HG03045 (cell line): ENCODE measurements at regions not wholly inside any gene's neighbourhood (a gene's known extent, or its start where the extent isn't known, plus 50 kb on each side); places are given as distances from the start of the nearest gene placed in this dataset.

Experiments
- ATAC-seq: cut with Tn5 transposase; IDR thresholded peaks from one replicate; pipeline ENCODE4 v1.9.1; 2021; ENCODE audit warnings: mild to moderate bottlenecking, moderate library complexity; ENCODE audit not compliant: unreplicated experiment

DNA sequence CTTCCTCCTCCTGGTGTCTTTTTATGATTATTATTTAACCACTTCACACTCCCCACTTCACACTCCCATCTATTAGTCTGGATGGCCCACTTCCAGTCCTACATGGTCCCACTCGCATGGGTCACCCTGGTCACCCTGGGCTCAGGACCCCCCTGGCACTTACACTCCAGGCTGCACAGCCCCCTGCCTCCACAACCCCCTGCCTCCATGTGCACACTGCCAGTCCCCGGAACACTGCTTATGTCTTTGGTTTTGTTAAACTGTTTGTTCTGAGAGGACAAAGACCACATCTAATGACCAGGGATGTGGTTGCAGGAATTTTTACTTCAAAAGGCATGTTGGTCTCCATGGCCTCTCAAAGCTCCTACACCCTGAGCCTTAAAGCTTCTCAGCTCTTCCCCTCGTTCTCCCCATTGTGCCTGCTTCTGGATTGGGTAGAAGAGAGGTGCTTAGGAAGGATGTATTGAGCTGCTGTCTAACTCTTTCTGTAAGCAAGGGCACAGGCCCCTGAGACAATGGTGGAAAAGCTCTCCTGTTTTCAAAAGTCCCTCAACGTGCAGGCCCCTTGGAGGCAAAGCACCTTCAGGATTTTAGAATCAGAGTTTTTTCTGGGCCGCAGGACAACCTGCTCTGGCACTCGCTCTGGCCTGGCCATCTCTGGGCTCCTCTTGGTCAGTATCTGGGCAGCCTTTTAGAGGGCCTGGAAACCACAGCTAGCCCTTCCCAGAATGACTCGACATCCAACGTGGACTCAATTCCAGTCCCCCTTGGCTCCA, 150.0 kb upstream of the HAAO start:
- ATAC-seq: no peak

DNA sequence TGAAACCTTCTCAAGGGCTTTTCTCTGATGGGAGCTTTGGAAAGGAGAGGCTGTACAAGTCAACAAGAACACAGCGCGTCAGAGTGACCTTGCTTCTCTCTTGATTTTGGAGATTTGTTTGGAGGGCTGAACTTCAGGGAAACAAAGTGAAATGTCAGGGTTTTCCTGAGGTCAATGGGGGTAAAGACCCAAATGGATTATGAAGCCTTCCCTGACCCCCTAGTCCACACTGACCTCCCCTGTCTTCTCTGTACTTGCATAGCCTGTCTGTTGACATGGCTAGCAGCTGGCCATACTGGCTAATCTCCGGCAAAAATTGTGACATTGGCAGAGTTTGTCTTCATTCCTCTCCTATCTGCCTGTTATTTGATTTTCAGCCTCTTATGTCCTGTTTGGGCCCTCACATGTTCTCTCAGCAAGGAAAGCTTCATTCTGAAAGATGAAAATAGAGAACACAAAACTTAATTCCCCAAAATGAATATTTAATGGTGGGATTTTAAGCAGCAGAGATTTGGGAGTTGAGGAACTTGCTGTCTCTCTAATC, 149.3 kb upstream of the HAAO start:
- ATAC-seq: no peak

DNA sequence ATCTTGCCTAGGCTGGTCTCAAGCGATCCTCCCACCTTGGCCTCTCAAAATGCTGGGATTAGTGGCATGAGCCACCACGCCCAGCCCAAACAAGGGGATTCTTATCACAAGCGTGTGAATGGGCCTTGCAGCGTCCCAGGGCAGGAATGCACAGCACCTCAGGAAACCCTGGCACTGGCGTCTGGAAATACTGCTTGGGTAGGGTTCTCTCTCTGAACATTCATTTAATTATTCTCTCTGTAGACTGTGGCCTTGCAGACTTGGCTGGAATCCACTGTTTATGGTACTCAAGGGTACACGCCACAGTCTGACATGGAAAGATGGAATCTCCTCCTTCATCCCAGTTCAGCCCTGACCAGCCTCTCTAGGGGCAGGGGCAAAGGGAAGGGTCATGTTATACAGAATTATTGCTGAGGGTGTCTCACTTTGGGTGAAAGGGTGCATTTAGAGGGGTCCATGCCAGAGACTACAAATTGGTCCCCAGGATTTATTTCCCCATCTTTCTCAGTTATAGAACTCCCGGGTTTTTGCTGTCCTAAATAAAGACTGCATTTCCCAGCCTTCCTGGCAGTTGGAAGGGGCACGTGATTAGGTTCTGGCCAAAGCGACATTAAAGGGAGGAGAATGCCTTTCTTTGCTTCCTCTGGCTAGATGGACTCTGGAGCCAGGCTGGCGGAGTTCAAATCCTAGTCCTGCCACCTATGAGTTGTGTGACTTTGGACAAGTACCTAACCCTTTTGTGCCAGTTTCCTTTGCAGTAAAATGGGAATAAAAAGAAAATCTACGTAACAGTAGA, 147.2 kb upstream of the HAAO start:
- no peak for ATAC-seq

DNA sequence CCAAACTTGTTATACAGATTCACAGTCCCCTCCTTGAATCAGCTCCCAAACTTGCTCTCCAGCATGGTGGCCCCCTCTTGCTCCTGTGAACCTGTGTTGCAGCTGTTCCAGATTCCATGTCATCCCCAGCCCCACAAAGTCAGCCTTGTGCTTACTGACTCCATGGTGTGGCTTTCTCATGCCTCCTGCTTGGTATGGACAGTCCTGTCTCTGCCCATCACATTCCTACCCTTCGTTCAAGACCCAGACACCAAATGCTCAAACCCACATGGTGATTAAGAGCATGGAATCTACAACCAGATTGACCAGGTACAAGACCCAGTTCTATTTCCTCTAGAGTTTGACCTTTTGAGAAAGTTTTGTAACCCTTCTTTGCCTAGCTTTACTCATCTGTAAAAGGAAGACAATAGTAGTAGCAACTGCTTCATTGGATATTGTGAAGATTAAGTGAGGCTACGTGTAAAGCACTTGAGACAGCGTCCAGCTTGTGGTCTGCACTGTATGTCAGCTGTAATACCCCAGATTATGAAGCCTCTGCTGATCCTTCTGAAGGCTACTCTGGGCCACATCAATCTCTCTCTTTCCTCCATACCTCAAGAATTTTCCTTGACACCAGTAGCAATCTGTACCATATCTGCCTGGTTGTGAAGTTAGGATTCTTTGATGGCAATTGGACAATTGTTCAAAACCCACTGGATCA, 146.4 kb upstream of the HAAO start:
- no peak for ATAC-seq

DNA sequence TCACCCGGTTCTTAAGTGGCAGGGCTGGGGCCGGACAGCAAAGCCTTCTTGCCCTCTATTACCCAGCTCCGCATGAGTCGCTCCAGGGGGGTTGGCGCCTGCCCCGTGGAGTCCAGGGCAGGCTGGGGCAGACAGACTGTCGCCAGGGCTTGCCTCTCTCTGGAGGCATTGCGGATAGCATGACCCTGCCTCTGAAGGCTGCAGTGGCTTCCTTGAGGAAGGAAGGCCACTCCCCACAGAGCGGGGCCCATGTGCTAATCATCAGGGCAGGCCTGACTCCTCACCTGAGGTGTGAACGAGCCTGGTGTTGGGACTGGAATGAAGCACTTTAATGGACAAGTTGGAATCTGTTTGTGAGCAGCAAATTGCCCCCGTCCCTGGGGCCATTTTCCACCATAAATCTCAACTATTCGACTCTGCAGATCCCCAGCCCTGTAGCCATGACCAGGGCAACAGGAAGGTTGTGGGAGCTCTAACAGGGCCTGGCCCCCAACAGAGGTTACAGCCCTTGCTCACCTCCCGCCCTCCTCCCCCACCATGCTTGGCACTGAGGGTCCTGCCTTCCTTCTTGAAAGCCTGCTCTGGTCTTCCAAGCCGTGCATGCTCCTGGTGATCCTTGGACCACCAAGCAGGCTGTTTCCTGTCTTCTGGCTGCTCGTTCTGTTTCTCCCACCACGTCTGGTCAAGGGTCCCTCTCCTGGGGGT, 144.9 kb upstream of the HAAO start:
- ATAC-seq: no peak

DNA sequence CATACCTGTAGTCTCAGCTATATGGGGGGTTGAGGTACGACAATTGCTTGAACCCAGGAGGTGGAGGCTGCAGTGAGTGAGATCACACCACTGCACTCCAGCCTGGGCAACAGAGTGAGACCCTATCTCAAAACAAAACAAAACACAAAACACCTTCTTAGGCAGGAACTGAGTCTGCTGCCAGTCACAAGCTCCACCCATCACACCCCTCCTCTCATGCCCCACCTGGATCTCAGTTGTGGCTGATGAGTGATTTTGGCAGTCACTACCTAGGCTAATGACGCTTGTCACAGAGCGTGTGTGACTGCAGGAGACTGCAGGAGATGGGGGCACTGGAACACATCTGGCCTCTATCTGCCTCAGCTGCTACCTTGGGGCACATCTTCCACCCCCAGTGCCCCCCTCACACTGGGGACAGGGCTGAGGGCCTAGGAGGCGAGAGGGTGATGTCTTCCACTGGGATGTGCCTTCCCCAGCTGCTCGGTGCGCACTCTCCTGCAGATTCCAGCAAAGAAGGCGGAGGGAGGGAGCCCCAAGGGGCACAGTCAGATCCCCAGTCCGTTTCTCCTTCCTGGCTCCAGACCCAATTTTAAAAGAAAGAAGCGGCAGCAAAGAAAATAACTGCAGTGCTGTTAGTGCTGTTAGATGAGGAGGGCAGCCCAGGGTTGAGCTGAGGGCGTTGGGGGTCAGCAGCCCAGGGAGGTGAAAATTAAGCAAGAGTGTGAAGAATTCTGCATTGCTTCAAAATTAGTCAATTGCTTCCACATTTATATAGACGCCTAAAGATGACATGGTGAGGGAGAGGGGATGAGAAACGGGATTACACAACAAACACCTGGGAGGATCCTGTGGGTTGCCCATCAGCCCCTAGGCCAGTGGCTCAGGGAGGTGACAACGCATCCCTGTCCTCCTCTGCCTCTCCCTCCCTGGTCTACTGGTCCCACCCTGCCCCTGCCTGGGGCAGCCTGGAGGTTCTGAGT, 143.6 kb upstream of the HAAO start:
- no peak for ATAC-seq

DNA sequence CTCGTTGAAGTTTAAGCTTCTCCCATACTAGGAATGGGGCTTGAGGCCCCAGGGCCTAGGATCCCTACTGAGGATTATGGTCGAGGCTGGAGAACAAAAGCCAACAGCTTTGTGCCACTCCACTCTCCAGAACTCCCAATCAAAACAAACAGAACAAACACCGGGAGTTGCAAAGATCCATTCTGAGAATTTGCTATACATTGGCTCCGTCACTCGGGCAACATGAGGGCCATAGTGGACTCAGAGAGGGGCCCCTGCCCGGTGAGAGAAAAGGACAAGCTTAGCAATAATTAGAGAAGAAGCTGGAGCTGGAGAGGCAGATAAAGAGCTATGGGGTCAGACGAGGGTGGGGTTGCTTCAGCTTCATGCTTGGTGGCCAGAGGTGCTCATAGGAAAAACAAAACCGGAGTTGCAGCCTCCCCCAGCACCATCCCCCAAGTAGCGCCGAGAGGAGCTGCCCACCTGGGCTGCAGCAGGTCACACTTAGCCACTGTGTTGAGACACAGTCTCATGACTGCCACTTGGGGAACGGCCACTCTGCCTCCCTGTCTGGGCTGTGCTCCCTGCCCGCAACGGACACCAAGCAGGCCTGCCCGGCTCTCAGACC, 142.3 kb upstream of the HAAO start:
- no peak for ATAC-seq

DNA sequence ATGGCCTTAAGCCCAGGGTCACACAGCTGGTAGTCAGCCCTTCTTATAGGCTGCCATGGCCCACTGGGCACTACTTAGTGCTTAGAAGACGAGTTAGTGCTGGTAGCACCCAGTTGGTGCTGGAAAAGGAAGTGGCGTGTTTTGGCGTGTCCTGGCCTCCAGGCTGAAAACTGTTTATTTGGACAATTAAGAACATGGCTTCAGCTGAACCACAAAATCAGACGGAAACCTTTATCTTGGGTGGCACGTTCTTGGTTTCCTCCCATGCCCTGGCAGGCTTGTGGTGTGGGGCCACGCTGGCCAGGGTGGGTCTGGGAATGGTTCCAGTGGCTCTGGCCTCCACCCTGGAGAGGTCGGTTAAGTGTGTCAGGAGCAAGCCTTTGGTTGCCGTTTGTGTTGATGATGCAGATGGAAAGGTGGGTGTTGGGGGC, 141.5 kb upstream of the HAAO start:
- no peak for ATAC-seq

DNA sequence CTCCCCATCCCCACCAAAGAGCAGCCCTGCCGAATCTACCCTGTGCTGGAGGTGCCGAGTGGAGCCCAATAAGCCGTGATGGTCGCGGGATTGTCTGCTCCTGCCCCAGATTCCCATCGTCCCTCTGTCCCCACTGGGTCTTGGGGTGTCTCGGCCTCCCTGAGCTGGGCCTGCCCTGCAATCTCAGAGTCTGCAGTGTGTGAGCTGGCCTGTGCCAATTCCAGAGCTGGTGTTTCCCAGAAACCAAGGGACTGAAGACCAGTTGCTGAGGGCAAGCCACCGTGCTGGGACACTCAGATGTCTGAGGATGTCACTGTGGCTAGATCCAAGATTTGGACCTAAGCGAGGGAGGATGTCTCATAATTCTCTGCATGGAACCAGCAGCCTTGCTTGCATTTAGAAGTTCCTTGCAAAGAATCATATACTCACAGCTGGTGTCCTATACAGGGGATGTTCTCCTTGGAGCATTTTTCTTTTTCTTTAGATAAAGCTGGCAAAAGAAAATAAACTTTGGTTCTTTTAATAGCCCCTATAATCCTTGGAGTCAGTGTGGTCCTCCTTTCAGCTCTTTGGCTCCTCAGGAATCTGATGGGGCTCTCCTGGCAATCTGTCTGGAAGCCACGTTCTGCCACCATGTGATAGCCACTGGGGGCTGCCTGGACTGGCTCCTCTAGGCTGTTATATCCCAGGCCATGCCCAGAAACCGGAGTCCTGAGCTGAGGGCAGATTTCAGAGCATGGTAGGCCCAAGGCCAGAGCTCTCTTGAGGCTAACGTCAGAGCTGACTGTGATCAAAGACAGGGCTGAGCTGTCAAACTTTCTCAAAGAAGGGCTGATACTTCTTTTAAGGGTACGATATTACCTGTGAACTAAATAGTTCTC, 140.1 kb upstream of the HAAO start:
- ATAC-seq: no peak

DNA sequence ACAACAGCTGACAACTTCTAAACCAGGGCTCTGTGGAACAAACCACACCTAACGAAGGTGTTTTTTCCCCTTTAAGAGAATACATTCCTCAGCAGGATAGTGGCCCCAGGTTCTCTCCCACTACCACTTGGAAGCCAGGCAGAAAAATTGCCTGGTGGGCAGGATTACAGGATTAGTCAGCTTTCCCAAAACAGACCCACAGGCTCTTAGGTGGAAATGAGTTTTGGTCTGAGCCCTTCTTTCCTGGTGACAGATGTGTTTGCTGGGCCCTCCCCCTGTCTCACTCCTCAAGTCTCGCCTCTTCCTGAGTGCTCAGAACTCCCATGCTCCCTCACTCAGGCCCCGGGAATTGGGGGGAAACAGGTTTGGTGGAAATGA, 139.4 kb upstream of the HAAO start:
- ATAC-seq: no peak

DNA sequence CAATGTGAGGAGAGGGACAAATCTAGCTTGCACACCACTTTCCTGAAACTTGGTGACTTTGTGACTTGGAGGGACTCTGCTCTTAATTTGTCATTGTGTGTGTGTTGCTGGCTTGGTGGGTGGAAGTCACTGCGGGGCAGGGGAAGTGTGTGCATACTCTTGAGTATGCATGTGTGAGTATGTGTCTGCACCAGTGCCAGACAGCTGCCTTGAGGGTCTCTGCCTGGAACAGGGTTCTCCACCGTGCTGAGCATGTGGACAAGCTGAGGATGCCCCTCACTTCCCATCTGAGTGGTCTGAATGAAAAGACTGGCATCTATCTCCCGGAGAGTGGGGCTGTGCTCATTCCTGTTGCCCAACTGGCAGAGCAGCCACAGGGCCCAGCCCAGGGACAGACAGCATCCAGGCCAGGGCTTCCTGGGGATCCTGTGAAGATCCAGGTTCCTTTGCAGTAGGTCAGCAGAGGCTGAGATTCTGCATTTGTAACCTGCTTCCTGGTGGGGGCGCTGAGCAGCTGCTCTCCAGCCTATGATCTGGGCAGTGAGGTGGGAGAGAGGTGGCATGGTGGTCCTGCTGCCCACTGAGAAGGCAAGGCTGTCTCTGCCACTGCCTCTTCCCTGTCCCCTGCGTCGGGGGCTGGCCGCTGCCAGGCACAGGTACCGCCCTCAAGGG, 138.9 kb upstream of the HAAO start:
- ATAC-seq: no peak

DNA sequence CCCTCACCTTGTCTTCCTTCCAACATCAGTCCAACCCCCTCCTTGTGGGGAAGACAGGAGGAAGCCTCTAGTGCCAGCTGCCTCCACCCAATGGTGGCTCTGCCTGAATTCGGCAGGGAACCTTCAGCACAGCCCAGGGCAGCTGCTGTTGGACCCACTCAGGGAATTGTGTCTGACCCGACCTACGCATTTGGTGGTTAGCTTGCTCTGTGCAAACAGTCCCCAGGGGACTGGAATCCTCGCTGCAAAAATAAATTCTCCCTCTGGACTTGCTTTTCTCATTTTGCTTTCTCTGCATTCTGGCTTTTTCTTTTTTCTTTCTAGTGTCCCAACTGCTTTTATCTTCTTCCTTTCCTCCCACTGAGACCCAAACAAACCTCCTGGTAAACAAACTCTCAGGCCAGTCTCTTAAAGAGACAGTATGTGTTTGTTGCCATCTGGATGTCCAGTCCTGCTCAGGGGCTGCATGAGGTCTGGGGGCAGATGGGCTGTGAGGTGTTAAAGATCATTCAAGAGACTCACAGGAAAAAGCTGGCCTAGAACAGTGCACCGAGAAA, 137.7 kb upstream of the HAAO start:
- no peak for ATAC-seq

DNA sequence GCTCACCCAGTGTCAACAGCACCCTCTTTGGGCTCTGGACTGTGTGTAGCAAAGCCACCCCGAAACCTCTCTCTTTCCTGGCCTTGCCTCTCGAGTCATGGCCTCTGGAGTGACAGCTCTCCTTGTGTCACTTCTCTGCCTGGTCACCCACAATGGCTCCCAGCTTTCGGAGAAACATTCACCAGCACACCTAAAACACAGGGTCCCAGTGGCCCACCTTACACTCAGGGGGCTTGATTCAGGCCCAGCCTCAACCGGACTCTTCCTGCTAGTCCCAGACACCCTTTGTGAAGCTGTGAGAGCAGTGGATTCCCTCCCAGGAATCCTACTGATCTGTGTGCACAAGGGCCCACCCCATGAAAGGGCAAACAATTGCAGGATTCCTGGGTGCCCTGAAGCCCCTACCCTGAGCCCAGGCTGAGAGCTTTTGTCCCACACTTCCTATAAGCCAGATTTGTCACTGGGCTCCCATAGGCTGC, 137.2 kb upstream of the HAAO start:
- no peak for ATAC-seq

DNA sequence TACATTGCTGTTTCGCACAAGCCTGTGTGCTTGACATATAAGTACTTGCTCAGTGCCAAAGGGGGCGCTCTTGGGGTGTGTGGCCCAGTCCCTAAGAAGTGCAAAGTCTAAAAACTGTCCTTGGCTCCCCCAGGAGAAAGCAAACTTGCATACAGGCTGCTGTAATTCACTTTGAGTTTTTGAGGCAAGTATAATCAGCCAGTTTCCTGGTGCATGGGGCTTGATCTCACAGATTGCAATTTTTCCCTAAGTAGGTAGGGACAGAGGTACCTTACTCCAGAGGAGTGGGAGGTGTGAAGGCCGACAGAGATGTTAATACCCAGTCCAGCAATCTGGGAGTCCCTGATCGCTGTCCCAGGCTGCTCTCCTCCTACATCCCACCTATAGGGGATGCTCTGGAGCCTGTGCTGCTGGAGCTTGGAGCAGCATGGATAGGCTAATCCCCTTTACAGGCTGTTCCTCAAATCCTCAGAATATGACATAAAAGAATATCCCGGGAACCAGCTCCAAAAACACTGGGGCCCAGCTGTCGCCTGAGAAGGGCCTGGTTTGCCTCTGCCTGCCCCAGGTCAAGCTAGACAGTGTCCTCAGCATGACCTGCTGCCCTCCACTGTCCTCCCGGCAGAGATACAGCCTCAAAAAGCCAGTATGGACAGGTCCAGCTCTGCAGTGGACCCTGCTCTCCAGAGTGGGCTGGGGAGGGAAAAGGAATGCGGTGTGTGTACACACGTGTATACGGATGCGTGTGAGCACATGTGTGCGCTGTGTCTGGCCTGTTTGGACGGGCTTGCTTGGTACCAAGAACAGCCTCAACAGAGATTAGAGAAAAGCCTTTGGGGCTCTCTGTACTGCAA, 136.5 kb upstream of the HAAO start:
- no peak for ATAC-seq

DNA sequence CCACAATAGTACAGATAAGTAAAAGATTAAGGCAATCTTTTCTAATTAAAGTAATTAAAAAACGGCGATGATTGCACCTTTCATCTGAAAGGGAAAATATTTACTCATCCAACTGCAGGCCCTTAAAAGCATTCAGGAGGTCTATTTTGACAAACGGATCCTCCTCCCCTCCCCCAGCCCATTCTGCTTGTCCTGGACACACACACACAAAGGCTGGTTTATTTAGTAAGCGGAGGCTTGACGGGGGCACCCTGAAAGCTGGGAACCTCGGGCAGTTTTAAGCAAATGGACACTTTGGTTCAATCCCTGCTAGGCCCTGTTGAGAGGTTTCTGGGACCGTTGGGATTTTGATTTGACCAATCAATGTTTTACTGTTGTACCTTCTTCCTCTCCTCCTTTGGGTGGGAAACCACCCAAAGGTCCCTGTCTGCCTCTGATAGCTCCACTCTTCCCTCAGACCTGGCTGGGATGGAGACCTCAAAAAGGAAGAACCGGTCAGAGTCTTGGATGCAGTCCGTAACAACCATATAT, 135.8 kb upstream of the HAAO start:
- ATAC-seq: no peak
